ENCODE measurements at regions not wholly inside any gene's neighbourhood (a gene's known extent, or its start where the extent isn't known, plus 50 kb on each side); places are given as distances from the start of the nearest gene placed in this dataset.

DNA sequence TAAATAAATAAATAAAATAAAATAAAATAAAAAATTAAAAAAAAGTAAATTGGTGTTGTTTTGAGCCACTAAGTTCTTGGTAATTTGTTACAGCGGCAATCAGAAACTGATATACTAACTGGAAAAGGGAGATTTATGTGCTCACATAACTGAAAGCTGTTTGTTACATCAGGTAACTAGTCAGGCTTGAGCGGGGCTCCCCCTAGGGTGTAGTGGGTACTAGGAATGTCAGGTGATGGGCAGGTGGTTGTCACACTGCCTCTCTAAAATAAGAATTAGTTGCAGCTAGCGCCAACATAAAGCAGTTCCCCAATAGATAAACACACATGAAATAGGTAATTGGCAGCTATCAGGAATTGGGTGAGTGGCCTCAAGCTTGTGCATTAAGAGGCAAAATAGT lies 1336.9 kb downstream of the XPNPEP1 start:
- no peak overlapping the region for H3K4me2 ChIP-seq (ENCODE audit: low read length)
- no peaks in the 10 kb centered on the region for H3K4me1 ChIP-seq (ENCODE audit: insufficient read depth, low read length, severe bottlenecking)
- no peaks in the 10 kb centered on the region for H3F3A ChIP-seq (ENCODE audit: insufficient read depth, low read length)
- H3K9ac ChIP-seq (ENCODE audit: low read length): no peak overlapping the region
- no peaks in the 10 kb centered on the region for H3K27me3 ChIP-seq (ENCODE audit: insufficient read depth, low read length)
- H3K36me3 ChIP-seq (ENCODE audit: insufficient read depth, low read length): no peaks in the 10 kb centered on the region
- no peaks in the 10 kb centered on the region for H3K9me3 ChIP-seq (ENCODE audit: low read length)
- H4K20me1 ChIP-seq (ENCODE audit: insufficient read depth, low read length): no peaks in the 10 kb centered on the region
- no peak overlapping the region for H2AFZ ChIP-seq (ENCODE audit: low read length)
- no peak overlapping the region for H3K27ac ChIP-seq (ENCODE audit: low read depth, low read length, poor library complexity, severe bottlenecking)
- TF ChIP-seq, protein P1, sequence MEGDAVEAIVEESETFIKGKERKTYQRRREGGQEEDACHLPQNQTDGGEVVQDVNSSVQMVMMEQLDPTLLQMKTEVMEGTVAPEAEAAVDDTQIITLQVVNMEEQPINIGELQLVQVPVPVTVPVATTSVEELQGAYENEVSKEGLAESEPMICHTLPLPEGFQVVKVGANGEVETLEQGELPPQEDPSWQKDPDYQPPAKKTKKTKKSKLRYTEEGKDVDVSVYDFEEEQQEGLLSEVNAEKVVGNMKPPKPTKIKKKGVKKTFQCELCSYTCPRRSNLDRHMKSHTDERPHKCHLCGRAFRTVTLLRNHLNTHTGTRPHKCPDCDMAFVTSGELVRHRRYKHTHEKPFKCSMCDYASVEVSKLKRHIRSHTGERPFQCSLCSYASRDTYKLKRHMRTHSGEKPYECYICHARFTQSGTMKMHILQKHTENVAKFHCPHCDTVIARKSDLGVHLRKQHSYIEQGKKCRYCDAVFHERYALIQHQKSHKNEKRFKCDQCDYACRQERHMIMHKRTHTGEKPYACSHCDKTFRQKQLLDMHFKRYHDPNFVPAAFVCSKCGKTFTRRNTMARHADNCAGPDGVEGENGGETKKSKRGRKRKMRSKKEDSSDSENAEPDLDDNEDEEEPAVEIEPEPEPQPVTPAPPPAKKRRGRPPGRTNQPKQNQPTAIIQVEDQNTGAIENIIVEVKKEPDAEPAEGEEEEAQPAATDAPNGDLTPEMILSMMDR (IDR thresholded peaks at IDR 0.05; ENCODE audit: low read length): no peak
- no peak for TF ChIP-seq EZH2 (IDR thresholded peaks at IDR 0.05; ENCODE audit: borderline replicate concordance, low read length)
- no peaks in the 10 kb centered on the region for H3K79me2 ChIP-seq (ENCODE audit: insufficient read depth, low read length)
- H3K4me3 ChIP-seq (ENCODE audit: low read depth, low read length, poor library complexity, severe bottlenecking): no peak overlapping the region
- H3K9me2 ChIP-seq (ENCODE audit: low read depth, low read length): no peaks in the 10 kb centered on the region

DNA sequence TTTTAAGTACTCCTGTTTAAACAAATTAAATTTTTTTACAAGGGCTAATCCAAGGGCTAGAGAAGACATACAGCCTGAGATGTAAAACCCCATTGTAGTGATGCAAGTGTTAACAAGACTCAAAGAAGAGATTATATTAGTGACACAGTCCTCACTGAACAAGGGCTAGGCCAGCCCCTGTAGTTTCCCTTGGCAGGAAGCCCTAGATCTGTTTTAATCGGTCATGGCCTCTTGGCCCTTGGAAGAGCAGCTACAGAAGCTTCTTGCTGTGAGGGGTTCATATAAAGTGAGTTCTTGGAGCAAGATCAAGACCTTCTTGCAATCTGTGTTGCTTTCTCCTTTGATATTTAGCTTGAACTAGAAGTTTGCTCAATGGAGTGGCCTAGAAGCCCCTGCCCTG lies 1339.4 kb downstream of the XPNPEP1 start:
- Histone ChIP-seq H3K4me2 (ENCODE audit: low read length) (no peak overlapping the region), H3K4me1 (ENCODE audit: insufficient read depth, low read length, severe bottlenecking) (no peaks in the 10 kb centered on the region), H3K9me2 (ENCODE audit: low read depth, low read length) (no peaks in the 10 kb centered on the region), H2AFZ (ENCODE audit: low read length) (no peak overlapping the region), H3K36me3 (ENCODE audit: insufficient read depth, low read length) (no peaks in the 10 kb centered on the region), H3F3A (ENCODE audit: insufficient read depth, low read length) (no peaks in the 10 kb centered on the region), H4K20me1 (ENCODE audit: insufficient read depth, low read length) (no peaks in the 10 kb centered on the region), H3K79me2 (ENCODE audit: insufficient read depth, low read length) (no peaks in the 10 kb centered on the region), H3K9ac (ENCODE audit: low read length) (no peak overlapping the region), H3K27ac (ENCODE audit: low read depth, low read length, poor library complexity, severe bottlenecking) (no peak overlapping the region), H3K4me3 (ENCODE audit: low read depth, low read length, poor library complexity, severe bottlenecking) (no peak overlapping the region), H3K9me3 (ENCODE audit: low read length) (no peaks in the 10 kb centered on the region), H3K27me3 (ENCODE audit: insufficient read depth, low read length) (no peaks in the 10 kb centered on the region)
- TF ChIP-seq EZH2 (IDR thresholded peaks at IDR 0.05; ENCODE audit: borderline replicate concordance, low read length): no peak
- TF ChIP-seq, protein P1 (IDR thresholded peaks at IDR 0.05; ENCODE audit: low read length): no peak

DNA sequence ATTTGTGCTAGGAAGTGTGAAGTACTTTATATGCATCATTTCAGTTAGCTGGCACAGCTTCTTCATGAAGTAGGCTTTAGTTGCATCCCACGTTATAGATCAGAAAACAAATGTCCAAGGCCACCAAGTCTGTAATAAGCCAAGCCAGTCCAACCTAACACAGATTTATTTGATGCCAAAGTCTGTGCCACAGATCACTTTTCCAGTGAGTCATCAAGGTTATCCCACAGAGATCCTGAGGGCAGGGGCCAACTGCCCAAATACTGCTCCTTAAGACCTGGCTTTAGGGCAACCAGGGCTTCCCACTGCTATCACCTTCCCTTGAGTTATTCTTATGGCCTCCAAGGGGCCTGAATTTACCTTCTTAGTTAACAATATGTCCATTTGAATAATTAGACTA lies 1340.4 kb downstream of the XPNPEP1 start:
- TF ChIP-seq EZH2 (IDR thresholded peaks at IDR 0.05; ENCODE audit: borderline replicate concordance, low read length): no peak
- TF ChIP-seq, protein P1 (IDR thresholded peaks at IDR 0.05; ENCODE audit: low read length): no peak
- H3K4me2 ChIP-seq (ENCODE audit: low read length): no peak overlapping the region
- no peak overlapping the region for H2AFZ ChIP-seq (ENCODE audit: low read length)
- H3K4me3 ChIP-seq (ENCODE audit: low read depth, low read length, poor library complexity, severe bottlenecking): no peak overlapping the region
- H3K36me3 ChIP-seq (ENCODE audit: insufficient read depth, low read length): no peaks in the 10 kb centered on the region
- no peak overlapping the region for H3K27ac ChIP-seq (ENCODE audit: low read depth, low read length, poor library complexity, severe bottlenecking)
- H4K20me1 ChIP-seq (ENCODE audit: insufficient read depth, low read length): no peaks in the 10 kb centered on the region
- H3K4me1 ChIP-seq (ENCODE audit: insufficient read depth, low read length, severe bottlenecking): no peaks in the 10 kb centered on the region
- H3K9ac ChIP-seq (ENCODE audit: low read length): no peak overlapping the region
- no peaks in the 10 kb centered on the region for H3K27me3 ChIP-seq (ENCODE audit: insufficient read depth, low read length)
- H3F3A ChIP-seq (ENCODE audit: insufficient read depth, low read length): no peaks in the 10 kb centered on the region
- H3K9me3 ChIP-seq (ENCODE audit: low read length): no peaks in the 10 kb centered on the region
- no peaks in the 10 kb centered on the region for H3K9me2 ChIP-seq (ENCODE audit: low read depth, low read length)
- H3K79me2 ChIP-seq (ENCODE audit: insufficient read depth, low read length): no peaks in the 10 kb centered on the region

All from OCI-LY1 (cell line).